CD4-positive, alpha-beta memory T cell (primary cell): ENCODE measurements at regions not wholly inside any gene's neighbourhood (a gene's known extent, or its start where the extent isn't known, plus 50 kb on each side); places are given as distances from the start of the nearest gene placed in this dataset.

Source experiments
- CTCF ChIA-PET: fragments of 350-600 bp; sonication (Branson Sonifier 250); formaldehyde crosslinking; loops from one replicate; lab custom pipeline; 2021; ENCODE audit warnings: inconsistent platforms; ENCODE audit not compliant: partially characterized antibody; lab: Charles Lee
- POLR2A ChIA-PET: fragments of 350-600 bp; sonication (Branson Sonifier 250); formaldehyde crosslinking; loops from one replicate; lab custom pipeline; 2021; ENCODE audit not compliant: partially characterized antibody; lab: Charles Lee
- DNase-seq, 5 donors: peaks; one replicate each; pipeline versions ENCODE4 v3.0.0 to v3.0.0-alpha.2; 2020 to 2022; ENCODE audit warnings: mixed read lengths in 1 of 5
- H3K27ac ChIP-seq: one replicate; pipeline ENCODE4 v1.7.0; 2013; ENCODE audit warnings: low read depth, low read length
- H3K27me3 ChIP-seq: 2 replicates; pipeline ENCODE4 v1.7.0; 2013; ENCODE audit warnings: mild to moderate bottlenecking, low read length, moderate library complexity; ENCODE audit not compliant: insufficient read depth
- H3K36me3 ChIP-seq: 2 replicates; pipeline ENCODE4 v1.7.0; 2013; ENCODE audit warnings: mild to moderate bottlenecking, low read length, moderate library complexity; ENCODE audit not compliant: insufficient read depth
- H3K4me1 ChIP-seq: 2 replicates; pipeline ENCODE4 v1.7.0; 2013; ENCODE audit warnings: mild to moderate bottlenecking, low read length, moderate library complexity; ENCODE audit not compliant: insufficient read depth
- H3K4me3 ChIP-seq, 2 donors: one replicate each; pipeline ENCODE4 v1.7.0; 2013; ENCODE audit warnings: low read length in 2 of 2, mild to moderate bottlenecking in 1 of 2
- H3K9me3 ChIP-seq, 2 donors: one replicate each; pipeline ENCODE4 v1.7.0; 2013; ENCODE audit warnings: low read length in 2 of 2, control low read depth in 1 of 2; ENCODE audit not compliant: control insufficient read depth in 1 of 2
- H3K27ac Mint-ChIP-seq, 7 donors: one replicate each; pipeline ENCODE4 v1.8.0; 2020 to 2021; ENCODE audit warnings: mixed read lengths in 7 of 7, mild to moderate bottlenecking in 6 of 7, inconsistent platforms in 3 of 7, moderate library complexity in 3 of 7
- H3K27me3 Mint-ChIP-seq, 2 donors: one replicate each; pipeline ENCODE4 v1.8.0; 2020 to 2021; ENCODE audit warnings: mixed read lengths in 2 of 2
- H3K36me3 Mint-ChIP-seq, 2 donors: one replicate each; pipeline ENCODE4 v1.8.0; 2020 to 2021; ENCODE audit warnings: mixed read lengths in 2 of 2, inconsistent platforms in 1 of 2, mild to moderate bottlenecking in 1 of 2
- H3K4me1 Mint-ChIP-seq, 4 donors: one replicate each; pipeline ENCODE4 v1.8.0; 2020 to 2021; ENCODE audit warnings: mixed read lengths in 4 of 4, mild to moderate bottlenecking in 1 of 4
- H3K4me3 Mint-ChIP-seq, 8 donors: one replicate each; pipeline ENCODE4 v1.8.0; 2020 to 2021; ENCODE audit warnings: mixed read lengths in 8 of 8, mild to moderate bottlenecking in 7 of 8, moderate library complexity in 6 of 8, inconsistent platforms in 3 of 8
- H3K9me3 Mint-ChIP-seq, 8 donors: one replicate each; pipeline ENCODE4 v1.8.0; 2020 to 2021; ENCODE audit warnings: mixed read lengths in 8 of 8, mild to moderate bottlenecking in 5 of 8, inconsistent platforms in 3 of 8, moderate library complexity in 1 of 8
- intact Hi-C: fragments of 100-400 bp; cut with micrococcal nuclease; formaldehyde crosslinking; loops from one replicate; pipeline ENCODE4 v1.15.1; 2023

DNA sequence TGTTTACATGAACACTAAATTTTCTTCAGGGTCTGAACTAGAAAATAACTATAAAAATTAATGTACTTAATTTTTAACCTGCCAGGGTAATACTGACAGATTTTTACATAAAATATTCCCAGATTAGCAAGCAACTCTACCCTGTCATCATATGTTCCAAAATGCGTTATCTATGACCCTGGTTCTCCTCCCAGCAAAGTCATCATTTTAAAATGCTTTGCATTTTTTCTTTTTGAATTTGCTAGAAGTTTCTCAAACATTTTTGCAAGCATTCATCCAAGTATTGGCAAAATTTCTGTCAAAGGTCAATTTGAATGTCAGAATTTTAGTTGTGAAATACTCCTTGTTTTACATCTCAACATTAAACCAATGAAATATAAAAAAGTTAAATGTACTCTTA is 144.5 kb upstream of the FTMT start:
- H3K27ac ChIP-seq = no peak overlapping the region
- no peaks in the 10 kb centered on the region for H3K9me3 ChIP-seq
- H3K4me1 Mint-ChIP-seq = no peaks in the 10 kb centered on the region
- ChIA-PET POLR2A (no interaction called here), CTCF (no interaction called here)
- no peaks in the 10 kb centered on the region for H3K27me3 Mint-ChIP-seq
- H3K4me1 ChIP-seq = no peaks in the 10 kb centered on the region
- no peaks in the 10 kb centered on the region for H3K36me3 ChIP-seq
- H3K4me3 ChIP-seq = no peak overlapping the region
- no peak overlapping the region for H3K4me3 Mint-ChIP-seq
- H3K27ac Mint-ChIP-seq = no peak overlapping the region
- intact Hi-C loops = no loop called here
- no peak for DNase-seq
- H3K36me3 Mint-ChIP-seq = no peaks in the 10 kb centered on the region
- H3K27me3 ChIP-seq = no peaks in the 10 kb centered on the region
- H3K9me3 Mint-ChIP-seq = peaks cover 0 to 10% (median 4%) of the 10 kb centered on the region in 8 donors

DNA sequence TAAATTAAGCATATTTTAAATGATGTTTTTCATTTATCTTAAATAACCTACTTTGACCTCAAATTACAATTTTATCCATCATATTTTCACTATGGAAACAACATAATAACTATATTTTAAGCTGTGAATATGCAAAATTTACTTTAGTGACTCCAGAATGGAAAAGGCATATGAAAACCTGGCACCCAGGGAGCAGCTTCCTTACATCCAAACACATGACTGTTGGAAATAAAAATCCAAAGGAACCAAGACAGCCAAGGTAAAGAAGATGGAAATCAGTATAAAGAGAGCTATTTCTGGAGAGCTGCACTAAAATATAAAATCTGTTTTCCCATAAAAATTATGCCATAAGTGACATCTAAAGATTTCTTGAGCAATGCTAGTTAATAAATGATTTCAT is 140.3 kb upstream of the FTMT start:
- H3K27me3 ChIP-seq = no peaks in the 10 kb centered on the region
- H3K36me3 Mint-ChIP-seq = no peaks in the 10 kb centered on the region
- H3K27ac ChIP-seq = no peak overlapping the region
- no peak overlapping the region for H3K27ac Mint-ChIP-seq
- no peaks in the 10 kb centered on the region for H3K36me3 ChIP-seq
- peaks cover 2 to 12% (median 5%) of the 10 kb centered on the region in 8 donors for H3K9me3 Mint-ChIP-seq
- ChIA-PET CTCF (no interaction called here), POLR2A (no interaction called here)
- DNase-seq = no peak
- H3K9me3 ChIP-seq = no peaks in the 10 kb centered on the region
- no peaks in the 10 kb centered on the region for H3K4me1 Mint-ChIP-seq
- no peak overlapping the region for H3K4me3 Mint-ChIP-seq
- no peak overlapping the region for H3K4me3 ChIP-seq
- no peaks in the 10 kb centered on the region for H3K4me1 ChIP-seq
- no peaks in the 10 kb centered on the region for H3K27me3 Mint-ChIP-seq
- intact Hi-C loops = no loop called here

DNA sequence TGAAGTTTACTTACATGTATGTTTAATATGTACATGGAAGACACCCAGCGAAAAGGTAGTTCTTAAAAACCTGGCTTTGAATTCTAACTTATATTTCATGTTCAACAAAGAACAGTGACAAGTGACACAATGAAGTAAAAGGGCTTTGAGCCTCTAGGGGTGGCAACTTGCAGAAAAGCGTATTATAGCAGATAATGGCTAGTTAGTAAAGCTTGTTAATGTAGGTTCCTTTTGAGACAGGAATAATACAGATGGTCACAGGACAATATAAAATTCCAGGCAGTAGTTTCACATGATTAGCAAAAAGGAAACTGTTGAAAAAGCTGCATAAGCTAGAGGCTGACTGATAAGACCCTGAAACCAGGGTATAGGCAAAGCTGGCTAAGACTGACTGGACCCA is 132.4 kb upstream of the FTMT start:
- H3K36me3 Mint-ChIP-seq = no peaks in the 10 kb centered on the region
- DNase-seq = no peak
- H3K4me1 ChIP-seq = no peaks in the 10 kb centered on the region
- H3K9me3 ChIP-seq = no peaks in the 10 kb centered on the region
- H3K36me3 ChIP-seq = no peaks in the 10 kb centered on the region
- H3K9me3 Mint-ChIP-seq = peaks cover 0 to 11% (median 4%) of the 10 kb centered on the region in 8 donors
- H3K4me3 ChIP-seq = no peak overlapping the region
- H3K27me3 ChIP-seq = no peaks in the 10 kb centered on the region
- ChIA-PET CTCF (no interaction called here), POLR2A (no interaction called here)
- H3K27ac Mint-ChIP-seq = no peak overlapping the region
- intact Hi-C loops = no loop called here
- H3K4me1 Mint-ChIP-seq = no peaks in the 10 kb centered on the region
- no peak overlapping the region for H3K27ac ChIP-seq
- H3K4me3 Mint-ChIP-seq = no peak overlapping the region
- no peaks in the 10 kb centered on the region for H3K27me3 Mint-ChIP-seq

DNA sequence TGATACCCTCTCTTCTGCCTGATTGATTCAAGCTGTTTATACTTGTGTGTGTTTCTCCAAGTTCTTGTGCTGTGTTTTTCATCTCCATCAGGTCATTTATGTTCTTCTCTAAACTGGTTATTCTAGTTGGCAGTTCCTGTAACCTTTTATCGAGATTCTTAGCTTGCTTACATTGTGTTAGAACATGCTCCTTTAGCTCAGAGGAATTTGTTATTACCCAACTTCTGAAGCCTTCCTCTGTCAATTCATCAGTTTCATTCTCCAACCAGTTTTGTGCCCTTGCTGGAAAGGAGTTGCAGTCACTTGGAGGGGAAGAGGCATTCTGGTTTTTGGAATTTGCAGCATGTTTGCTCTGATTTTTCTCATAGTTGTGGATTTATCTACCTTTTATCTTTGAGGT is 126.2 kb upstream of the FTMT start:
- H3K27me3 ChIP-seq = no peaks in the 10 kb centered on the region
- Mint-ChIP-seq H3K36me3 (no peaks in the 10 kb centered on the region), H3K4me3 (no peak overlapping the region), H3K4me1 (no peaks in the 10 kb centered on the region), H3K27me3 (no peaks in the 10 kb centered on the region), H3K9me3 (peaks cover 0 to 16% (median 6%) of the 10 kb centered on the region in 8 donors), H3K27ac (no peak overlapping the region)
- ChIA-PET POLR2A (no interaction called here), CTCF (no interaction called here)
- no peaks in the 10 kb centered on the region for H3K4me1 ChIP-seq
- no peak for DNase-seq
- H3K9me3 ChIP-seq = no peaks in the 10 kb centered on the region
- H3K36me3 ChIP-seq = no peaks in the 10 kb centered on the region
- intact Hi-C loops = no loop called here
- no peak overlapping the region for H3K4me3 ChIP-seq
- H3K27ac ChIP-seq = no peak overlapping the region

DNA sequence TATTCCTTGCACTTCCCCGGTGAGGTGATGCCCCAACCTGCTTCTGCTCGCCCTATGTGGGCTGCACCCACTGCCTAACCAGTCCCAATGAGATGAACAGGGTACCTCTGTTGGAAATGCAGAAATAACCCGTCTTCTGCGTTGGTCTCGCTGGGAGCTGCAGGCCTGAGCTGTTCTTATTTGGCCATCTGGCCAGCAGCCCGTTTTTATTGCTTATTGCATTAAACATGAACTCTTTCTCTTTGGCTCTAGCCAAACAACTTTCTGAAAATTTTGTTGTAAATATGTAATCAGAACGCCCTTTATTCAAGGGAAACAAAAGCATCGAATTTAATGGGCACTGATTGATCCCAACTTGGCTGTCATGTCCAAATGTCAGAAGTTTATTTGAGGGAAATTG is 124.7 kb upstream of the FTMT start:
- DNase-seq = no peak
- H3K4me1 Mint-ChIP-seq = no peaks in the 10 kb centered on the region
- Histone ChIP-seq H3K4me1 (no peaks in the 10 kb centered on the region), H3K27me3 (no peaks in the 10 kb centered on the region), H3K4me3 (no peak overlapping the region), H3K36me3 (no peaks in the 10 kb centered on the region), H3K9me3 (no peaks in the 10 kb centered on the region), H3K27ac (no peak overlapping the region)
- POLR2A ChIA-PET = no interaction called here
- intact Hi-C loops = no loop called here
- peaks cover 0 to 16% (median 6%) of the 10 kb centered on the region in 8 donors for H3K9me3 Mint-ChIP-seq
- no peak overlapping the region for H3K27ac Mint-ChIP-seq
- CTCF ChIA-PET = no interaction called here
- H3K36me3 Mint-ChIP-seq = no peaks in the 10 kb centered on the region
- H3K27me3 Mint-ChIP-seq = peaks cover 0 to 1% of the 10 kb centered on the region in 2 donors
- no peak overlapping the region for H3K4me3 Mint-ChIP-seq

DNA sequence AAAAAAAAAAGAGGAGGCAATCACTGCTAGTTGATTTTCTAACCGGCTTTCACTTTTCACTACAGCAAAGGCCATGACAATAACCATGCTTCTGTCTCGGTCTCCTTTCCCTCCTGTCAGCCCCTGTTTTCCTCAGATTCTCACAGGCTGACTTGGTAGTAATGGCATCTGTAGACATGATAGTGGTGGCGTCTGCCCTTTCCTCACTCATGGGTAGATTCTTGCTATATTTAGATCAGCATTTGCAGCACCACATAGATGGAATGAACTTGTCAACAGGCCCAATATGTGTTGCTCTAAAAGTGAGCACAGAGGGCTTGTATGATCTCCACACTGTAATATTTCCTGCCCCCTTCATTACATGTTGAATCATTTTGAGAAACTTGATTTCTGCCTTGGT is 120.3 kb upstream of the FTMT start:
- no peaks in the 10 kb centered on the region for H3K27me3 ChIP-seq
- intact Hi-C loops = no loop called here
- H3K4me3 Mint-ChIP-seq = no peak overlapping the region
- ChIA-PET CTCF (no interaction called here), POLR2A (no interaction called here)
- H3K27ac ChIP-seq = no peak overlapping the region
- no peak for DNase-seq
- peaks cover 0 to 1% of the 10 kb centered on the region in 2 donors for H3K27me3 Mint-ChIP-seq
- no peak overlapping the region for H3K27ac Mint-ChIP-seq
- H3K4me3 ChIP-seq = no peak overlapping the region
- no peaks in the 10 kb centered on the region for H3K4me1 ChIP-seq
- H3K4me1 Mint-ChIP-seq = no peaks in the 10 kb centered on the region
- no peaks in the 10 kb centered on the region for H3K9me3 ChIP-seq
- no peaks in the 10 kb centered on the region for H3K36me3 Mint-ChIP-seq
- peaks cover 0 to 8% (median 3%) of the 10 kb centered on the region in 8 donors for H3K9me3 Mint-ChIP-seq
- no peaks in the 10 kb centered on the region for H3K36me3 ChIP-seq

DNA sequence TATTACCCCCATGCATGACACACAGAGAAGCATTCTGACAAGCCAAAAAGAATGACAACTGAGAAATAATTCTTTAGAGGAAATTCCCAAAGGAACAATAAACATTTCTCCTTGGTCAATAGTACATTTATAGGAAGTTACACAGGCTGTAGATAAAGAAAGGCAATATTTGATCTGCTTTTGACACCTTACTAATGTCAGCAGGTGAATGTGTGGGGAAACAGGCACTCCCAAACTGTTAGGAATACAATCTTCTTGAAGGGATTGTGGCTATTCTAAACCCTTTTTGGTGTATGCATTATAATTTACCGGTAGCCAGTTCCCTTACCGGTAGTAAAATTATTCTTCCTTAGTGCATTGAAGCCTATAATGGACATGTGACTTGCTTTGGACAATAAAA is 116.1 kb upstream of the FTMT start:
- H3K9me3 Mint-ChIP-seq = peaks cover 0 to 9% (median 2%) of the 10 kb centered on the region in 8 donors
- H3K36me3 ChIP-seq = no peaks in the 10 kb centered on the region
- H3K9me3 ChIP-seq = no peaks in the 10 kb centered on the region
- no peak overlapping the region for H3K27ac ChIP-seq
- no peaks in the 10 kb centered on the region for H3K4me1 ChIP-seq
- no peak overlapping the region for H3K4me3 Mint-ChIP-seq
- no peak overlapping the region for H3K27ac Mint-ChIP-seq
- POLR2A ChIA-PET = no interaction called here
- intact Hi-C loops = no loop called here
- CTCF ChIA-PET = no interaction called here
- no peak overlapping the region for H3K4me3 ChIP-seq
- DNase-seq = no peak
- no peaks in the 10 kb centered on the region for H3K36me3 Mint-ChIP-seq
- H3K27me3 ChIP-seq = no peaks in the 10 kb centered on the region
- no peaks in the 10 kb centered on the region for H3K4me1 Mint-ChIP-seq
- peaks cover 0 to 1% of the 10 kb centered on the region in 2 donors for H3K27me3 Mint-ChIP-seq

DNA sequence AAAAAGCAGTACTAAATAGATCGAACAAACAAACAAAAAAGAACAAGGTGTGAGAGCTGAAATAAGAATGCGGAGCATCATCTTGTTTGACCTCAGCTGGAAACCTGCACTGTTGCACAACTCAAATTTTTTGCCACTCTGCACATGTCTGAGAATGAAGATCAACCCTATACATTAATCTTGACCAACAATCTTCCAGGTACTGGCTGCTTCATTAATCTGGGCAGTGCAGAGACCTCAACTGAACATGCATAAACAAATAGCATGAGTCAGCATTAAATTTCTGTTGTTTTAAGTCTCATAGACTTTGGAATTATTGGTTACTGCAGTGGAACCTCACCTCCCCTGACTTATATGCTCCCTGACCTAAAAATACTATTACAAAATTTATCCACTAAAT is 114.6 kb upstream of the FTMT start:
- CTCF ChIA-PET = no interaction called here
- peaks cover 0 to 10% (median 0%) of the 10 kb centered on the region in 8 donors for H3K9me3 Mint-ChIP-seq
- H3K27me3 Mint-ChIP-seq = no peaks in the 10 kb centered on the region
- H3K4me1 ChIP-seq = no peaks in the 10 kb centered on the region
- no peak overlapping the region for H3K27ac ChIP-seq
- H3K36me3 Mint-ChIP-seq = no peaks in the 10 kb centered on the region
- H3K4me3 ChIP-seq = no peak overlapping the region
- H3K27me3 ChIP-seq = no peaks in the 10 kb centered on the region
- POLR2A ChIA-PET = no interaction called here
- no peak overlapping the region for H3K27ac Mint-ChIP-seq
- no peaks in the 10 kb centered on the region for H3K4me1 Mint-ChIP-seq
- no peak for DNase-seq
- H3K36me3 ChIP-seq = no peaks in the 10 kb centered on the region
- H3K9me3 ChIP-seq = no peaks in the 10 kb centered on the region
- intact Hi-C loops = no loop called here
- H3K4me3 Mint-ChIP-seq = no peak overlapping the region
